HEK293 (cell line): ENCODE measurements at regions not wholly inside any gene's neighbourhood (a gene's known extent, or its start where the extent isn't known, plus 50 kb on each side); places are given as distances from the start of the nearest gene placed in this dataset.

Source experiments
- CTCF ChIA-PET: fragments of 350-600 bp; formaldehyde crosslinking; extraction: SDS; loops from one replicate; lab custom pipeline; 2021; ENCODE audit warnings: antibody characterized with exemption; lab: Yijun Ruan, JAX
- POLR2A ChIA-PET: fragments of 300-600 bp; formaldehyde crosslinking; extraction: SDS; loops from one replicate; lab custom pipeline; 2020; ENCODE audit warnings: antibody characterized with exemption, inconsistent platforms; lab: Yijun Ruan, JAX
- H3K27ac ChIP-seq: fragments of 200-500 bp; sonication (Bioruptor generic); 2 replicates; pipeline ENCODE4 v1.5.1; 2014; ENCODE audit warnings: low read depth, low read length, control low read depth, inconsistent platforms; ENCODE audit errors: extremely low read depth
- H3K36me3 ChIP-seq, 2 experiments: fragments of 200-500 bp in 1 of 2; sonication (Bioruptor generic) in 1 of 2; 1 replicate in 1 of 2; 2 replicates in 1 of 2; pipeline ENCODE4 v1.5.1; 2014 to 2017; ENCODE audit warnings: inconsistent platforms in 2 of 2, low read length in 2 of 2; ENCODE audit not compliant: control insufficient read depth in 2 of 2, insufficient read depth in 1 of 2
- H3K4me1 ChIP-seq: fragments of 200-500 bp; sonication (Bioruptor generic); 2 replicates; pipeline ENCODE4 v1.5.1; 2014; ENCODE audit warnings: mild to moderate bottlenecking, low read length, inconsistent platforms; ENCODE audit not compliant: control insufficient read depth, insufficient read depth
- H3K4me3 ChIP-seq: 2 replicates; pipeline ENCODE4 v1.5.1; 2011; ENCODE audit warnings: low read depth, mild to moderate bottlenecking, control low read depth, low read length, moderate library complexity
- H3K9me3 ChIP-seq: fragments of 200-500 bp; sonication (Bioruptor generic); 2 replicates; pipeline ENCODE4 v1.5.1; 2014; ENCODE audit warnings: low read depth, low read length, inconsistent platforms; ENCODE audit not compliant: control insufficient read depth, insufficient read depth
- FEZF1 ChIP-seq: fragments of 450-650 bp; formaldehyde crosslinking; IDR thresholded peaks from 2 replicates; pipeline ENCODE4 v1.5.1; 2016; ENCODE audit warnings: missing biosample characterization, missing genetic modification characterization
- INSM2 ChIP-seq: fragments of 450-650 bp; formaldehyde crosslinking; IDR thresholded peaks from 2 replicates; pipeline ENCODE4 v1.5.1; 2016; ENCODE audit warnings: missing biosample characterization, missing genetic modification characterization
- KLF17 ChIP-seq: fragments of 450-650 bp; formaldehyde crosslinking; IDR thresholded peaks from 2 replicates; pipeline ENCODE4 v1.5.1; 2016; ENCODE audit warnings: missing biosample characterization, missing genetic modification characterization
- KLF7 ChIP-seq: fragments of 450-650 bp; formaldehyde crosslinking; IDR thresholded peaks from 2 replicates; pipeline ENCODE4 v1.5.1; 2016; ENCODE audit warnings: missing biosample characterization, missing genetic modification characterization, borderline replicate concordance
- PRDM1 ChIP-seq: fragments of 450-650 bp; formaldehyde crosslinking; IDR thresholded peaks from 2 replicates; pipeline ENCODE4; 2016; ENCODE audit warnings: missing biosample characterization, missing genetic modification characterization
- REPIN1 ChIP-seq: fragments of 450-650 bp; formaldehyde crosslinking; IDR thresholded peaks from 2 replicates; pipeline ENCODE4 v1.5.1; 2017; ENCODE audit warnings: missing biosample characterization, missing genetic modification characterization, low read depth
- ZBTB44 ChIP-seq: fragments of 450-650 bp; IDR thresholded peaks from 2 replicates; pipeline ENCODE4 v1.5.1; 2018; ENCODE audit warnings: missing biosample characterization, mild to moderate bottlenecking, missing genetic modification characterization
- ZBTB49 ChIP-seq: fragments of 450-650 bp; formaldehyde crosslinking; IDR thresholded peaks from 2 replicates; pipeline ENCODE4 v1.5.1; 2016; ENCODE audit warnings: missing biosample characterization, missing genetic modification characterization, low read depth
- ZFHX2 ChIP-seq: fragments of 450-650 bp; formaldehyde crosslinking; conservative IDR thresholded peaks from 2 replicates; pipeline ENCODE4 v1.5.1; 2016; ENCODE audit warnings: missing biosample characterization, missing genetic modification characterization
- ZFP37 ChIP-seq: fragments of 450-650 bp; formaldehyde crosslinking; IDR thresholded peaks from 2 replicates; pipeline ENCODE4 v1.5.1; 2016; ENCODE audit warnings: missing biosample characterization, missing genetic modification characterization
- ZFP41 ChIP-seq: fragments of 450-650 bp; formaldehyde crosslinking; IDR thresholded peaks from 2 replicates; pipeline ENCODE4 v1.5.1; 2016; ENCODE audit warnings: missing biosample characterization, missing genetic modification characterization, borderline replicate concordance
- ZNF114 ChIP-seq: fragments of 450-650 bp; formaldehyde crosslinking; IDR thresholded peaks from 2 replicates; pipeline ENCODE4 v1.5.0; 2017; ENCODE audit warnings: missing biosample characterization, missing genetic modification characterization
- ZNF146 ChIP-seq: fragments of 450-650 bp; formaldehyde crosslinking; IDR thresholded peaks from 2 replicates; pipeline ENCODE4 v1.5.1; 2016; ENCODE audit warnings: missing biosample characterization, missing genetic modification characterization
- ZNF16 ChIP-seq: fragments of 450-650 bp; formaldehyde crosslinking; IDR thresholded peaks from 2 replicates; pipeline ENCODE4 v1.5.1; 2016; ENCODE audit warnings: low read depth, missing biosample characterization, missing genetic modification characterization
- ZNF341 ChIP-seq: fragments of 450-650 bp; formaldehyde crosslinking; IDR thresholded peaks from 2 replicates; pipeline ENCODE4; 2016; ENCODE audit warnings: low read depth, missing biosample characterization, missing genetic modification characterization
- ZNF624 ChIP-seq: fragments of 450-650 bp; formaldehyde crosslinking; IDR thresholded peaks from 2 replicates; pipeline ENCODE4 v1.5.1; 2017; ENCODE audit warnings: missing biosample characterization, missing genetic modification characterization
- ZNF626 ChIP-seq: fragments of 450-650 bp; sonication (Bioruptor Pico); formaldehyde crosslinking; IDR thresholded peaks from 2 replicates; pipeline ENCODE4 v1.5.1; 2018; ENCODE audit warnings: missing biosample characterization, missing genetic modification characterization, inconsistent platforms
- ZNF701 ChIP-seq: fragments of 450-650 bp; formaldehyde crosslinking; IDR thresholded peaks from 2 replicates; pipeline ENCODE4 v1.5.1; 2016; ENCODE audit warnings: missing biosample characterization, missing genetic modification characterization
- ZNF785 ChIP-seq: fragments of 450-650 bp; formaldehyde crosslinking; IDR thresholded peaks from 2 replicates; pipeline ENCODE4 v1.5.1; 2016; ENCODE audit warnings: missing biosample characterization, missing genetic modification characterization
- ZNF830 ChIP-seq: fragments of 450-650 bp; IDR thresholded peaks from 2 replicates; pipeline ENCODE4 v1.5.0; 2018; ENCODE audit warnings: missing biosample characterization, missing genetic modification characterization, low read depth, mild to moderate bottlenecking, moderate library complexity

GRCh38 chr2:42913280-42913878, 121.0 kb upstream of the HAAO start:
- CTCF ChIA-PET: no interaction called here
- POLR2A ChIA-PET: no interaction called here
- TF ChIP-seq ZBTB49 (tag by site-specific recombination) (no peak), ZFP41 (no peak), PRDM1 (tag by site-specific recombination) (peak; percentile 30; the same call in 1 of the 2 replicates), INSM2 (tag by site-specific recombination) (no peak), ZNF114 (no peak), ZBTB44 (tag by site-specific recombination) (no peak)

GRCh38 chr2:42910645-42911405, 118.4 kb upstream of the HAAO start:
- Histone ChIP-seq H3K27ac (no peak overlapping the region), H3K4me1 (peaks cover 19% of the 10 kb centered on the region), H3K4me3 (no peak overlapping the region), H3K9me3 (no peaks in the 10 kb centered on the region), H3K36me3 (no peaks in the 10 kb centered on the region)
- ChIA-PET CTCF (interaction anchor here (0.6 to 1.6 kb wide), 3 partner anchors 17 to 599 kb away, joined by 3 to 6 read pairs (median 3); no protein-coding TSS in a partner anchor), POLR2A (no interaction called here)
- TF ChIP-seq ZNF16 (tag by site-specific recombination) (no peak), ZNF146 (tag by site-specific recombination) (no peak), ZNF701 (tag by site-specific recombination) (no peak), ZNF785 (no peak), ZFHX2 (no peak), ZNF830 (tag by site-specific recombination) (no peak), REPIN1 (no peak), ZNF114 (no peak), KLF17 (tag by site-specific recombination) (no peak), ZFP37 (tag by site-specific recombination) (no peak), ZNF626 (tag by site-specific recombination) (no peak), FEZF1 (tag by site-specific recombination) (no peak), ZNF624 (tag by site-specific recombination) (no peak), ZNF341 (tag by site-specific recombination) (no peak), KLF7 (no peak)

More at GRCh38 chr2:42913280-42913878, 121.0 kb upstream of the HAAO start:
- no peaks in the 10 kb centered on the region for H3K9me3 ChIP-seq
- H3K4me1 ChIP-seq: peaks cover 4% of the 10 kb centered on the region; the same call in 1 of the 2 replicates
- no peaks in the 10 kb centered on the region for H3K36me3 ChIP-seq
- no peak overlapping the region for H3K27ac ChIP-seq
- H3K4me3 ChIP-seq: no peak overlapping the region
